Colonic mucosa (tissue), 4 donors: ENCODE measurements at regions not wholly inside any gene's neighbourhood (a gene's known extent, or its start where the extent isn't known, plus 50 kb on each side); places are given as distances from the start of the nearest gene placed in this dataset.

Source experiments
- DNase-seq: peaks from one replicate; pipeline ENCODE4 v3.0.0-alpha.2; 2020
- H3K27ac ChIP-seq: fragments of 200-600 bp; one replicate; pipeline ENCODE4 v1.8.0; 2021
- H3K27me3 ChIP-seq: fragments of 200-600 bp; one replicate; pipeline ENCODE4 v1.8.0; 2021
- H3K36me3 ChIP-seq: fragments of 200-600 bp; one replicate; pipeline ENCODE4 v1.8.0; 2021
- H3K4me1 ChIP-seq: fragments of 200-600 bp; one replicate; pipeline ENCODE4 v1.8.0; 2021; ENCODE audit warnings: mild to moderate bottlenecking
- H3K4me3 ChIP-seq: fragments of 200-600 bp; one replicate; pipeline ENCODE4 v1.8.0; 2021
- H3K9ac ChIP-seq, 2 donors: one replicate each; pipeline ENCODE4 v1.7.0; 2013; ENCODE audit warnings: control low read depth in 2 of 2, low read depth in 2 of 2, low read length in 2 of 2
- H3K9me3 ChIP-seq: fragments of 200-600 bp; one replicate; pipeline ENCODE4 v1.8.0; 2021
- CTCF ChIP-seq: fragments of 200-600 bp; IDR thresholded peaks from one replicate; pipeline ENCODE4 v1.8.0; 2022; ENCODE audit warnings: antibody characterized with exemption, mild to moderate bottlenecking
- intact Hi-C: fragments of 100-400 bp; cut with DNase I; formaldehyde crosslinking; loops from one replicate; pipeline ENCODE4 v1.14.1; 2022
- donor health status: healthy.
- donor health status: DM: no; HTN: no; CAD: no.
- donor health status: DM: no; HTN: no; CAD: no.

- Histone ChIP-seq H3K4me3 (no peak overlapping the region), H3K4me1 (no peaks in the 10 kb centered on the region), H3K27me3 (no peaks in the 10 kb centered on the region), H3K9ac (no peak overlapping the region), H3K36me3 (no peaks in the 10 kb centered on the region), H3K9me3 (no peaks in the 10 kb centered on the region), H3K27ac (no peak overlapping the region)
- TF ChIP-seq CTCF, result no peak
- intact Hi-C loops, result no loop called here
- DNase-seq, result no peak
Observed at GRCh38 chr6:141594874-141595273, 537.9 kb upstream of the GJE1 start.

- Histone ChIP-seq H3K4me1 (no peaks in the 10 kb centered on the region), H3K4me3 (no peak overlapping the region), H3K27ac (no peak overlapping the region), H3K9me3 (no peaks in the 10 kb centered on the region), H3K9ac (no peak overlapping the region), H3K27me3 (no peaks in the 10 kb centered on the region), H3K36me3 (no peaks in the 10 kb centered on the region)
- no peak for DNase-seq
- TF ChIP-seq CTCF, result no peak
- intact Hi-C loops, result no loop called here
Observed at GRCh38 chr6:141593311-141593710, 539.4 kb upstream of the GJE1 start.

GRCh38 chr6:141587482-141588266, 545.1 kb upstream of the GJE1 start:
- H3K27me3 ChIP-seq, result no peaks in the 10 kb centered on the region
- H3K27ac ChIP-seq, result no peak overlapping the region
- H3K9me3 ChIP-seq, result no peaks in the 10 kb centered on the region
- no peak for TF ChIP-seq CTCF
- intact Hi-C loops, result no loop called here
- no peak overlapping the region for H3K9ac ChIP-seq
- no peak overlapping the region for H3K4me3 ChIP-seq
- H3K36me3 ChIP-seq, result no peaks in the 10 kb centered on the region
- DNase-seq, result no peak
- no peaks in the 10 kb centered on the region for H3K4me1 ChIP-seq

- intact Hi-C loops, result no loop called here
- Histone ChIP-seq H3K27me3 (no peaks in the 10 kb centered on the region), H3K27ac (no peak overlapping the region), H3K9ac (no peak overlapping the region), H3K4me3 (no peak overlapping the region), H3K9me3 (no peaks in the 10 kb centered on the region), H3K4me1 (no peaks in the 10 kb centered on the region), H3K36me3 (no peaks in the 10 kb centered on the region)
- DNase-seq, result no peak
- TF ChIP-seq CTCF, result no peak
Observed at GRCh38 chr6:141580988-141581552, 551.7 kb upstream of the GJE1 start.

- no peaks in the 10 kb centered on the region for H3K9me3 ChIP-seq
- no peak for DNase-seq
- H3K36me3 ChIP-seq, result no peaks in the 10 kb centered on the region
- intact Hi-C loops, result no loop called here
- no peaks in the 10 kb centered on the region for H3K4me1 ChIP-seq
- H3K27ac ChIP-seq, result no peak overlapping the region
- no peak overlapping the region for H3K4me3 ChIP-seq
- no peak overlapping the region for H3K9ac ChIP-seq
- no peak for TF ChIP-seq CTCF
- H3K27me3 ChIP-seq, result no peaks in the 10 kb centered on the region
Observed at GRCh38 chr6:141580131-141580530, 552.6 kb upstream of the GJE1 start.
